IPS-18c (cell line): ENCODE measurements at regions not wholly inside any gene's neighbourhood (a gene's known extent, or its start where the extent isn't known, plus 50 kb on each side); places are given as distances from the start of the nearest gene placed in this dataset.
"Not testable (repeated sequence)": the region's sequence is repeated elsewhere in the genome, so short reads cannot be mapped to it uniquely, and the experiment has no call there.

Source experiments
- H3K4me3 ChIP-seq: 2 replicates; pipeline ENCODE4 v1.7.0; 2013; ENCODE audit warnings: low read depth, mild to moderate bottlenecking, low read length, moderate library complexity; ENCODE audit not compliant: insufficient read depth
- H3K9me3 ChIP-seq: one replicate; pipeline ENCODE4 v1.6.1; 2013; ENCODE audit warnings: mild to moderate bottlenecking, low read length, moderate library complexity; ENCODE audit not compliant: control insufficient read depth, insufficient read depth

DNA sequence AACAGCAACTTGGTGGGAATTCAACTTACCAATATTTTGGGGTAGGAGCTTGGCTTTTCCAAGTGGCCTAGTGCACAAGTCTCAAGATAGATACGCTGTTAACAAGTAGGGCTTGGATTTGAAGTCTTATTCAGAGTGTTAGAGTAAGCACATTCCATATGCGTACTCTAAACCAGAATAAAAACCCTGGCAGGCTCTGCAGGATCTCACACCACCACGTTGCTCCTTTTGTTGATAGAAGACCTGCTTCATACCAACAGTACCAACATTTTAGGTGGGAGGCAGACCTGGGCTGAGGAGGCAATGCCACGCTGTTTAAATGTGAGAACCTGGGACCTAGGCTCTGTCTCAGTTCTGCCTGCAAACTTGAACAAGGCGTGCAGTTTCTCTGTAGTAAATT, 214.0 kb downstream of the RNF144A start:
- no peak overlapping the region for H3K4me3 ChIP-seq
- peaks cover 2% of the 10 kb centered on the region for H3K9me3 ChIP-seq

DNA sequence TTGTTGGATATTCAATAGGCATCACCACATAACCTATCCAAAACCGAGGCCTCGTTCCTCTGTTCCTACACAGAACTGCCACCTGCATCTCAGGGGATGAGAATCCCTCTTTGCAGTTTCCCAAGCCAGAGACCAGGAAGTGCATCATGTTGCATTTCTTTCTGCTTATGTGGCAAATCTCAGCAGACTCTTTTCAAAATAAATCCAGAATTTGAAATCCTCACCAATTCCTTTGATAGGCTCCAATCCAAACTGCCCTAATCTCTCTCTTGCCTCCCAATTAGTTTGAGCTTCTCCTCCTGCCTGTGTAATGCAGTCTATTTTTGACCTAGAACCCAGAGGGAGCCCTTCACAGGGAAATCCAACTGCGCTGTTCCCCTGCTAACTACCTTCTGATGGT, 215.5 kb downstream of the RNF144A start:
- H3K9me3 ChIP-seq, result no peaks in the 10 kb centered on the region
- H3K4me3 ChIP-seq, result no peak overlapping the region

DNA sequence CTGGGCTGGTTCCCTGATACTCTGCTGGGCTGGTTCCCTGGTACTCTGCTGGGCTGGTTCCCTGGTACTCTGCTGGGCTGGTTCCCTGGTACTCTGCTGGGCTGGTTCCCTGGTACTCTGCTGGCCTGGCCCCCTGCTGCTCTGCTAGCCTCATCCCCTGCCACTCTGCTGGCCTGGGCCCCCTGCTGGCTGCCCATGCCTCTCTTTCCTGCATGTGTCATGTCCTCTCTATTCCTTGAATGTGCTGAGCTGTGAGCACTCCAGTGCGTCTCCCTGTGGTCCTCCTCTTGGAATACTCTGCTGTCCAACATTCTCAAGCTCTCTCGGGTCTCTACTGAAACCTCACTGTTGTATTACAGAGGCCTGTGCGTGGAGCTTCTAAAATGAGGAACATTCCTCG, 216.3 kb downstream of the RNF144A start:
- Histone ChIP-seq H3K9me3 (no peaks in the 10 kb centered on the region), H3K4me3 (no peak overlapping the region)

DNA sequence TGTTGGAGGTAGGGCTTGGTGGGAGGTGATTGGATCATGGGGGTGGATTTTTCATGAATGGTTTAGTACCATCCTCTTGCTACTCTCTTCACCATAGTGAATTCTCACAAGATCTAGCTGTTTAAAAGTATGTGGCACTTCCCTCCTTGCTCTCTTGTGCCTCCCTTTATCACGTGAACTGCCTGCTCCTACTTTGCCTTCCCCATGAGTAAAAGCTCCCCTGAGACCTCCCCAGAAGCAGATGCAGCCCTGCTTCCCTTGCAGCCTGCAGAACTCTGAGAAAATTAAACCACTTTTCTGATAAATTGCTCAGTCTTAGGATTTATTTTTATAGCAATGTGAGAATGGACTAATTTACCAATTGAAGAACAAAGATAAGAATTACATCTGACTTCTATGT, 223.1 kb downstream of the RNF144A start:
- Histone ChIP-seq H3K4me3 (no peak overlapping the region), H3K9me3 (no peaks in the 10 kb centered on the region)

DNA sequence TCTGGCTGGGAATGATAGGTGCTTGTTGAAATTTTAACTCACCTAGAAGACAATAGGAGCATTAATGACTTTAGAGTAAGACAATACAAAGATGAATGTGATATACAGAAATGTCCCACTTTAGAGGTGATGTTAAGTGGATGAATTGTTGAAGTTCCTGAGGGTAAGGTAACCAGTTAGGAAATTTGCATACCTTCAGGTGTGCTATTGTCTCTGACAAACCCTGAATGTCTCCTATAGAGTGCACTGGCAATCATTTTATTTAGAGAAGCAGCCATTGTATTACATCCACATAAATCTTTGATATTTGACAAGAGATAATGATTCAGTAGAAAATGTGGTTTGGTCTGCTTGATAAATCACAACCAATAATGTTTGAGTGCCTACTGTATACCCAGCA, 228.5 kb downstream of the RNF144A start:
- Histone ChIP-seq H3K9me3 (no peaks in the 10 kb centered on the region), H3K4me3 (no peak overlapping the region)

DNA sequence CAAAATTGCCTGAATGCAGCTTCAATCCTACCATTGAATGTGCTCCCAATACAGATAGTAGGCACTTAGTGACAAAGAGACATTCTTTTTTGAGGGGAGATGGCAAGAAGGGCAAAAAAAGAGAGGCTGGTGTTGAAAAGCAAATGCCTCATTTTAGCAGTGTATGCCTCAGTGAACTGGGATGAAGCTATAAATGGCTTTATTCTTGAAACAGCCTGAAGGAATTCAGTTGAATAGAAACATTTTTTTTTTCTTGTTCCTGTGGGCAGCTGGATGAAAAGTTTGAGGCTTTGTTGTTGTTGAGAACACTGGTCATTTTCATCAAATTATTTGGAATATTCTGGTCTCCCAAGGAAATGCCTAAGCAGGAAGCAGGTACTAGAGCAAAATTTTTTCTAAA, 228.9 kb downstream of the RNF144A start:
- no peaks in the 10 kb centered on the region for H3K9me3 ChIP-seq
- no peak overlapping the region for H3K4me3 ChIP-seq

DNA sequence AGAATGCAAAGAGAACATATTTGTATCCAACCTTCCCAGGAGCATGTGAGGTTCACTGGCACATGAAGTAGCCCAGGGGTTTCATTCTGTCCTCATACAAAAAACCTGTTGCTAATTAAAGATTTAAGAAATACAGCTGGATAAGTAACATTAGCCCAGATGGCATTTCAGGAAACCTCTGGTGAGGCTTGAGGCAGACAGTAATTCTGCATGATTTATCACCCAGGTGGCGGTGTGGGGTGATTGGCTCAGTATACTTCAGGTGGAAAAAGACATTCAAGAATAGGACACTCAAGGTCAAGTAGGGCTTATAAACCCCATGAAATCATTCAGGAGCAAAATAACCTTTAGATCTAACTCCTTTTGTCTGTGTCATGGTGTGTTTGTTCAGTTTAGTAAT, 237.4 kb downstream of the RNF144A start:
- no peak overlapping the region for H3K4me3 ChIP-seq

DNA sequence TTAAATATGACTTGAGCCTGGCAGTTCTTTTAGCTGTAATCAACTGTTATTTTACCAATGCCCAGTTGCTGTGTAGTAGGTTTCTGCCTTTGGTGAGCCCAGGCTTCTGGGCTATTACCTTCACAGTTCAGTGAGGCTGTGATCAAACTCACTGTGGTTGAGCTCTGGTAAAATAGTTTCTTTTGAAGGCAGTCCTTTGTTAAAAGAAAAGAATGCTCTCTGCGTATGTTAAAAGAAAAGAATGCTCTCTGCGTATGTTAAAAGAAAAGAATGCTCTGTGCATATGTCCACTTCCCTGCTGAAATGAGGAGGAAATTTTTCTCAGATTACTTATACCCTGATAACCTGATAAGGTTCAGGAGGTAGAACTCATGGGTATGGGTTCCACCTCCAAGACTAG, 244.3 kb downstream of the RNF144A start:
- Histone ChIP-seq H3K9me3 (no peaks in the 10 kb centered on the region), H3K4me3 (no peak overlapping the region)

More for the DNA sequence above, 237.4 kb downstream of the RNF144A start:
- no peaks in the 10 kb centered on the region for H3K9me3 ChIP-seq

DNA sequence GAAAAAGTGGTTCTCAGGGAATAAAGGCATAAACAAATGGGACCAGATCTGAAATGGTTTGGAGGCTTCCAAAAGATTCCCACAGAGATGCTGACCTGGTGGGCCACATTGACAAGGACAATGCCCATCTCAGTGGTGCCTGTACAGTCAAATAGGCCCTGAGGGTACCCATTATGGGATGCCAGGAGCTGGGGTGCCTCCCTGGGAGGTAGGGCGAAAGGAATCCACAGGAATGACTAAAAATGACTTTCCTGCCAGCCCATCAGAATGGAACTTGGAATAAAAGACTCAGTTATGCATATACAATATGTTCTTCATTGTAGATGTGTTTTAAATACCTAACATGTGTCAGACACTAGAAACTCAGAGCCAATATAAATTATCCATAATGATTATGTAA, 248.5 kb downstream of the RNF144A start:
- H3K4me3 ChIP-seq, result no peak overlapping the region

DNA sequence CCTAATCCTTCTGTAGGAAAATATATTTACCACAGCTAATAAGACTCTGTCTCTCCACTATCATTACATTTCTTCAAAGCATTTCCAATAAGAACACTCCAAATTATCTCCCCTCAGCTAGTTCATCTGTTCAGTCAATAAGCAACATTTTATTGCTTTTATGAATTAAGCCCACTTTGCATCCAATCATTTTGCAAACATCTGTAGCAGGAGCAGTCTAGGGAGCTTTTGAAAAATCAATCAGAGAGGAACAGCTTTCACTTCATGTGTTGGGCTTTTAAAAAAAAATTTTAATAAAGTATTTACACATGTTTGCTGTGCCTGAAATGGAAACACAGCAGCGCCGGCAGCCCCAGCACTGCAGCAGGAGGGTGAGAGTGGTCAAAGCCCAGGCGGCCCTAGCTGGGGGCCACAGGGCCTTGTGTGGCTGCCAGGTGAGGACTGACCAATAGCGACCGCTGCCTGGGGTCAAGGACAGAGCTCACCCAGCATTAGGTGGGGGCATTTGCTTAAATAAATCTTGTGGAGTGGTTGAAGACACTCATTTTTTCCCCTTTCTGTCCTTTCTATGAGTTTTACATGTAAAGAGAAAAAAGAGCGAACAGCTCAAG, 250.7 kb downstream of the RNF144A start:
- Histone ChIP-seq H3K9me3 (peaks cover 2% of the 10 kb centered on the region), H3K4me3 (no peak overlapping the region)

More for the DNA sequence above, 248.5 kb downstream of the RNF144A start:
- H3K9me3 ChIP-seq, result peaks cover 2% of the 10 kb centered on the region

DNA sequence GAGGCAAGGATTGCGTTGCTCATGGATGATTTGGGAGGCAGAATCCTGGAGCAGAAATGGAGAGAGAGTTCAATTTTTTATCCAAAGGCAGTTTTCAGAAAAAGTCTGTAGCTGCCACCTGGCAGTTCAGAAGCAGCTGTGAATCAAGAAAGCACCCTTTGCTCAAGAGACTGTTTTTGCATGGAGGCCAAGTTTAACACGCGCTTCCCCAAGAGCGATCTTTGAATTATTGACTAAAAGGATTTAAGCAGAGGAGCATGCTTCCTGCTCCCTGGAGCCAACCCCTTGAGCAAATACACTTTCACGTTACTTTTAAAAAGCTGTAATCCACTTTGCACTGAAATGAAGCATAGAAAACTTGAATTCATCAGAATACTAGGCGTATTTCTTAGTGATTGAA, 252.4 kb downstream of the RNF144A start:
- Histone ChIP-seq H3K9me3 (peaks cover 2% of the 10 kb centered on the region), H3K4me3 (no peak overlapping the region)

DNA sequence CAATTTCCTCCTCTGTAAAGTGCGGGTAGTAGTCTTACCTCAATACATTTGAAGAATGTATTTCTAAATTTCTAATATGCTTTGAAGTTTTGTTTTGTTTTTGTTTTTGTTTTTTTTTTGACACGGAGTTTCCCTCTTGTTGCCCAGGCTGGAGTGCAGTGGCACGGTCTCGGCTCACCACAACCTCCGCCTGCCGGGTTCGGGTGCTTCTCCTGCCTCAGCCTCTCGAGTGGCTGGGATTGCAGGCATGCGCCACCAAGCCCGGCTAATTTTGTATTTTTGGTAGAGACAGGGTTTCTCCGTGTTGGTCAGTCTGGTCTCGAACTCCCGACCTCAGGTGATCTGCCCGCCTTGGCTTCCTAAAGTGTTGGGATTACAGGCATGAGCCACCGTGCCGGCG, 261.8 kb downstream of the RNF144A start:
- H3K4me3 ChIP-seq, H3K9me3 ChIP-seq: not testable (repeated sequence)

DNA sequence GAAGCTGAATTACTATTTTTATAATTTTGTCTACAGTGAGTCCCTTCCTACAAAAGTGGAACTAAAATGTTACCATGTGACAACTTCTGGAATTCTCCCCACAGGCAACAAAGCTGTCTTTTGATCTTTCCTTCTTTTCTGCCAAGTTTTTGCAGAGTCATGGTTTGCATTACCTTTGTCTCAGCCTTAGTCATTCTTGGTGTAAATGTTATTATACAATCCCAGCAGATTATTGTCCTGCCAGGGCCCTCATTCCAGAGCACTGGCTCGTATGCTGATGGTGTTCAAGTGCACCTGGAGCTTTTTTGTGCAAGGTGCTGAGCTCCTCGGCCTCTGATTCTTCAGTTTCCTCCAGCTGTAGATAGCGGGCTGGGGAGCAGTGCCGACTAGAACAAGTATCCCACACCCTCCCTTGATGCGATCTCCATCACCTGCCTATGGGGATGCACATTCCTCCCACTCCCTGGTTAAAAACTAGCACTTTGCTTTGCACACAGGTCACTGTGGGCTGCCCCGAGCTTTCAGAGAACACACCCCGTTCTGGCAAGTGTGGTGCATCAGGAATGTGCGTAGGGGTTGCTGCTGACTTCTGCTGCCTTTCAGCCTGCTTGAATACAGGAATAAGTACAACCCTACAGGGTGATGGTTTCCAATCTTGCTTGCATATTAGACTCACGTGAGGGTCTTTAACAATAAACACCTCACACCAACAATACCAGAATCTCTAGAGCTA, 263.6 kb downstream of the RNF144A start:
- H3K9me3 ChIP-seq, result peaks cover 6% of the 10 kb centered on the region
- no peak overlapping the region for H3K4me3 ChIP-seq

DNA sequence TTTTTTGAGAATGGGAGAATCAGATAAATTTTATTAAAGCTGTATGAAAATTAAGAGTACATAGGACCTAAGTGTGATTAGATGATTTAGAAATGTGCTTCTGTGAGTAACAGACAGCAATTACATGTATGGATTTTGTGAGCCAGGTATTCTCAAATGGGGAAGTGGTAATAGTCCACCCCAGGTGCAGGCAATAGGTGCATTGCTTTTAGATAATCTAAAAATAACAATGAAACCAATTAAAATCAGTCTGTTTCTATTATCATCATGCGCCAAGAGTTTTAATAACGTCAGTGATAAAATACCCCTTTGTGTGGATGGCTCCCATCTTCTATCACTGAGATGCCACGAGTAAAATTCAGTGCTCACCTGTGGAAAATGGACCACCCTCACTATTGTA, 265.3 kb downstream of the RNF144A start:
- Histone ChIP-seq H3K9me3 (peaks cover 6% of the 10 kb centered on the region), H3K4me3 (no peak overlapping the region)

DNA sequence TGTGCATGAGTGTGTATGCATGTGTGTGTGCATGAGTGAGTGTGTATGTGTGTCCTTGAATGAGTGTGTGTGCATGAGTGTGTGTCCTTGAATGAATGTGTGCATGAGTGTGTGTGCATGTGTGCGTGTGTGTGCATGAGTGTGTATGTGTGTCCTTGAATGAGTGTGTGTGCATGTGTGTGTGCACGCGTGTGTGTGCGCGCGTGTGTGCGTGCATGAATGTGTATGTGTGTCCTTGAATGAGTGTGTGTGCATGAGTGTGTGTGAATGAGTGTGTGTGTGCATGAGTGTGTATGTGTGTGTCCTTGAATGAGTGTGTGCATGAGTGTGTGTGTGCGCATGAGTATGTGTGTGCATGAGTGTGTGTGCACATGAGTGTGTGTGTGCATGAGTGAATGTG, 271.9 kb downstream of the RNF144A start:
- Histone ChIP-seq H3K9me3 (no peaks in the 10 kb centered on the region), H3K4me3 (no peak overlapping the region)

DNA sequence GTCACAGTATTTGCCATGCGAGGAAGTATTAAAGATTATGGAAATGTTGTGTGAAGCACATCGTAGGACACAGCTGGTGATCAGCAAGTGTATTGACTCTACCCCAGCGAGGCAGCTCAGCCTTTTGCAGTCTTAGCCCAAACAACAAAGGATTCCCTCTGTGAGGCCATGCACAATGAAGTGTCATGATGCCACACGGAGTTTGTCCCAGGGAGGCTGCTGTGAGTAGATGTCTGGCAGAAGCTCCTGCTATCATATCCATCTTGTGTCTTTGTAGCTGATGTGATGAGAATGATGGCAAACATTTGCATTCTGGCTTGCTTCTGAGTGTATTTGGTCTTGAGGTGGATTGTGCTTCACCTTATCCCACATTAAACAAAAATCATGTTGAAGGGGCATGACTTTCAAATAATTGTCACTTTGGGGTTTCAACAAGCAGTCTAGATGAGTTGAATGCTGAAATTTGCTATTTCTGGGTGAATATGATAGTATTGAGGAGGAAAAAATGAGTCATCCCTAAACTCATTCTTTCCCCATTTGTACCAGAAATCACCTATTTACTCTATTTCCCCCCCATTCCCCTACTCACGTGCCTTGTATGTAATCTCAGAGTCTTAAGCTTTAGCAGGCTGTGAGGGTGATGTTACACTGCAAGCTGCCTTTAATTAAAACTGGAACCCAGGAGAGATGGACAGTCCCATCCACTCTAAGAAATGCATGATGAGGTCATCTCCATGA, 273.5 kb downstream of the RNF144A start:
- Histone ChIP-seq H3K9me3 (no peaks in the 10 kb centered on the region), H3K4me3 (no peak overlapping the region)

DNA sequence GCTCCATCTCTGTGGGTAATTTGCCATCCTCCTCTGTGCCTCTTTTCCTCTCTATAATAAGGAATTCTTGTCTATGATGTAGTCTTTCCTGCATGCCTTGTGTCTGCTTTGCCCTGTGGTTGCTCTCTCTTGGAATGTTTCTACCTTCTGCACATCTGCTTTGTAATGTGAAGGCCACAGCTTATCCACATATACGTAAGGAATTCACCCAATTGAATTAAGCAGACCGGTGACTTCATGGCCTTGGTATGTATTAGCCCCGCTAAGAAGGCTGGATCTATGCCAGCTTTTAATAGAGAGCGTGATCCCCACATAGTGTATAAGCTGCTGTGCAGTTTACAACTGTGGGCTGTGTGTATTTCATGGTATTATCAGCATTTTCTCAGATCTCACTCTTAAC, 274.7 kb downstream of the RNF144A start:
- no peak overlapping the region for H3K4me3 ChIP-seq

DNA sequence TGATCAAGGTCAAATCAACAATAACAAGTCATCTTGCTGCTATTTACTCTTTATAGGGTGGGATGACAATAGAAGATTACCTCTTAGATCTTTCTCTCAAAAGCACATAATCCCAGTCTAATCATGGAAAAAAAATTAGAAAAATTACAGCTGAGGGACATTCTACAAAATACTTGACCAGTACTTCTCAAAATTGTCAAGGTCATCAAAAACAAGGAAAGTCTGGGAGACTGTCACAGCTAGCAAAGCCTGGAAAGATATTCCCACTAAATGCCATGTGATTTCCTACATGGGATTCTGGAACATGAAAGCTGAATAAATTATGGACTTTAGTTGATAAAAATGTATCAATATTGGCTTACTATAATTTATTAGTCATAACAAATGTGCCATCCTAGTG, 276.2 kb downstream of the RNF144A start:
- H3K4me3 ChIP-seq, result no peak overlapping the region
- no peaks in the 10 kb centered on the region for H3K9me3 ChIP-seq

More for the DNA sequence above, 274.7 kb downstream of the RNF144A start:
- H3K9me3 ChIP-seq, result no peaks in the 10 kb centered on the region
